OCI-LY7 (cell line): ENCODE measurements at regions not wholly inside any gene's neighbourhood (a gene's known extent, or its start where the extent isn't known, plus 50 kb on each side); places are given as distances from the start of the nearest gene placed in this dataset.

Source experiments
- BruUV-seq: library from RNA; stranded (reverse); fragments of 400-500 nt; replicated peaks from 2 replicates; lab custom pipeline; 2021; lab: Mats Ljungman, UMichigan
- CTCF ChIA-PET: fragments of 300-600 bp; sonication (Branson Sonifier 250); formaldehyde crosslinking; loops from one replicate; lab custom pipeline; 2022; ENCODE audit warnings: antibody characterized with exemption; ENCODE audit not compliant: unreplicated experiment; lab: Charles Lee
- POLR2A ChIA-PET: fragments of 300-600 bp; sonication (Branson Sonifier 250); formaldehyde crosslinking; loops from one replicate; lab custom pipeline; 2022; ENCODE audit warnings: antibody characterized with exemption; lab: Charles Lee
- DNase-seq: peaks from one replicate; pipeline ENCODE4 v3.0.0-alpha.2; 2015; ENCODE audit warnings: low spot score
- H2AFZ ChIP-seq: fragments of 200-600 bp; sonication (generic), shearing (Covaris generic); 2 replicates; pipeline ENCODE4 v1.6.1; 2014; ENCODE audit warnings: mild to moderate bottlenecking, antibody characterized with exemption, low read length, moderate library complexity
- H3K27ac ChIP-seq: fragments of 200-600 bp; sonication (generic); 2 replicates; pipeline ENCODE4 v1.5.1; 2014; ENCODE audit warnings: mixed run types, low read depth, mild to moderate bottlenecking, moderate library complexity, low read length, inconsistent platforms; ENCODE audit not compliant: poor library complexity, severe bottlenecking
- H3K36me3 ChIP-seq: fragments of 200-600 bp; sonication (generic); 2 replicates; pipeline ENCODE4 v1.6.1; 2014; ENCODE audit warnings: mild to moderate bottlenecking, antibody characterized with exemption, low read length, moderate library complexity, mixed read lengths; ENCODE audit not compliant: insufficient read depth
- H3K4me1 ChIP-seq: fragments of 200-600 bp; sonication (generic); 2 replicates; pipeline ENCODE4 v1.5.1; 2014; ENCODE audit warnings: mild to moderate bottlenecking, low read length; ENCODE audit not compliant: insufficient read depth, poor library complexity, severe bottlenecking
- H3K4me2 ChIP-seq: fragments of 200-600 bp; sonication (generic); 2 replicates; pipeline ENCODE4 v1.6.1; 2014; ENCODE audit warnings: mild to moderate bottlenecking, low read length
- H3K4me3 ChIP-seq: fragments of 200-600 bp; sonication (generic); 2 replicates; pipeline ENCODE4 v1.5.1; 2014; ENCODE audit warnings: mild to moderate bottlenecking, low read depth, low read length; ENCODE audit not compliant: poor library complexity, severe bottlenecking
- H3K79me2 ChIP-seq: fragments of 200-600 bp; sonication (generic); 2 replicates; pipeline ENCODE4 v1.6.1; 2016; ENCODE audit warnings: low read depth, mild to moderate bottlenecking, low read length, moderate library complexity, mixed read lengths; ENCODE audit not compliant: insufficient read depth
- H3K9me2 ChIP-seq: fragments of 200-600 bp; sonication (generic); 2 replicates; pipeline ENCODE4 v1.6.1; 2016; ENCODE audit warnings: mild to moderate bottlenecking, low read length, mixed read lengths; ENCODE audit not compliant: insufficient read depth
- H3K9me3 ChIP-seq: fragments of 200-600 bp; sonication (generic); 2 replicates; pipeline ENCODE4 v1.6.1; 2014; ENCODE audit warnings: mild to moderate bottlenecking, mixed run types, low read length, mixed read lengths
- H4K20me1 ChIP-seq: fragments of 200-600 bp; sonication (generic); 2 replicates; pipeline ENCODE4 v1.6.1; 2014; ENCODE audit warnings: mild to moderate bottlenecking, antibody characterized with exemption, low read length, moderate library complexity, mixed read lengths; ENCODE audit not compliant: insufficient read depth
- CTCF ChIP-seq: fragments of 200-600 bp; sonication (generic); conservative IDR thresholded peaks from 2 replicates; pipeline ENCODE4 v1.5.1; 2014; ENCODE audit warnings: mild to moderate bottlenecking, antibody characterized with exemption, low read length, moderate library complexity, mixed read lengths
- EZH2phosphoT487 ChIP-seq: fragments of 200-600 bp; sonication (generic); IDR thresholded peaks from 2 replicates; pipeline ENCODE4 v1.6.1; 2018; ENCODE audit warnings: low read depth, borderline replicate concordance, mild to moderate bottlenecking, mixed run types, antibody characterized with exemption, low read length, moderate library complexity, mixed read lengths
- intact Hi-C: fragments of 100-400 bp; cut with micrococcal nuclease; formaldehyde crosslinking; loops from one replicate; pipeline ENCODE4 v1.10.0; 2022; ENCODE audit not compliant: unreplicated experiment

GRCh38 chr6:22764496-22764895 is 195.1 kb downstream of the HDGFL1 start:
- H3K27ac ChIP-seq: no peak overlapping the region
- no peaks in the 10 kb centered on the region for H3K9me3 ChIP-seq
- no peaks in the 10 kb centered on the region for H3K4me1 ChIP-seq
- no peak overlapping the region for H2AFZ ChIP-seq
- intact Hi-C loops: no loop called here
- no peaks in the 10 kb centered on the region for H4K20me1 ChIP-seq
- no peaks in the 10 kb centered on the region for H3K79me2 ChIP-seq
- no peak for DNase-seq
- ChIA-PET CTCF (no interaction called here), POLR2A (interaction anchor here (1.2 kb wide), 1 partner anchor 18 kb away, joined by 3 read pairs; no protein-coding TSS in a partner anchor)
- H3K4me3 ChIP-seq: no peak overlapping the region
- no peaks in the 10 kb centered on the region for H3K9me2 ChIP-seq
- BruUV-seq: no TSS peak
- TF ChIP-seq EZH2phosphoT487 (no peak), CTCF (no peak)
- H3K36me3 ChIP-seq: no peaks in the 10 kb centered on the region
- H3K4me2 ChIP-seq: no peak overlapping the region

DNA sequence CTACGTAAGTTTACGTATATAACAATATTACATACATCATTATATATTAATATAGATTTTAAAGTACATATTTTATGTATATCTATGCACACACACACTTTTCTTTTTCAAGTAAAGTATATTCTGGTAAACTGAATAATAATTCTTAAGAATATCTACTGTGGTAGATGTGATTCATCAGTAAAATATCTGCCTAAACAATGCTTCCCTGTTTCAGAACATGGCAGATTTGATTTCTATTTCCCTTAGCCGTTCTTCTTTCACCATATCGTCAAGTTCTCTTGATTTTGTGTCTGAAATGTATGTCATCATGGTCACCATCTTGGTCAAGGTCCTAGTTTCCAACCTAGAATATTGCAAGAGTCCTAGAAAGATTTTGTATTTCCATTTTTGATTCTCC is 195.6 kb downstream of the HDGFL1 start:
- CTCF ChIA-PET: no interaction called here
- POLR2A ChIA-PET: no interaction called here
- BruUV-seq: no TSS peak

More for the DNA sequence above, 195.6 kb downstream of the HDGFL1 start:
- Histone ChIP-seq H4K20me1 (no peaks in the 10 kb centered on the region), H3K27ac (no peak overlapping the region), H3K4me1 (no peaks in the 10 kb centered on the region), H3K79me2 (no peaks in the 10 kb centered on the region), H3K4me2 (no peak overlapping the region), H3K9me3 (no peaks in the 10 kb centered on the region), H2AFZ (no peak overlapping the region), H3K9me2 (no peaks in the 10 kb centered on the region), H3K36me3 (no peaks in the 10 kb centered on the region), H3K4me3 (no peak overlapping the region)
- no peak for TF ChIP-seq EZH2phosphoT487
- TF ChIP-seq CTCF: no peak
- DNase-seq: no peak
- intact Hi-C loops: no loop called here
